ENCODE measurements at regions not wholly inside any gene's neighbourhood (a gene's known extent, or its start where the extent isn't known, plus 50 kb on each side); places are given as distances from the start of the nearest gene placed in this dataset.

GRCh38 chr11:43053638-43054412, 258.0 kb upstream of the API5 start:
- TF ChIP-seq CTCF (conservative IDR thresholded peaks at IDR 0.05 in 1 of 2, IDR thresholded peaks at IDR 0.05 in 1 of 2; ENCODE audit: low read depth in 1 of 2, low read length in 2 of 2) (no peak), EZH2 (IDR thresholded peaks at IDR 0.05; ENCODE audit: low read length, missing control alignments) (no peak)
